HG03342 (cell line): ENCODE measurements at regions not wholly inside any gene's neighbourhood (a gene's known extent, or its start where the extent isn't known, plus 50 kb on each side); places are given as distances from the start of the nearest gene placed in this dataset.

Source experiments
- ATAC-seq: cut with Tn5 transposase; IDR thresholded peaks from one replicate; pipeline ENCODE4 v1.9.1; 2021; ENCODE audit warnings: mild to moderate bottlenecking, moderate library complexity; ENCODE audit not compliant: unreplicated experiment

DNA sequence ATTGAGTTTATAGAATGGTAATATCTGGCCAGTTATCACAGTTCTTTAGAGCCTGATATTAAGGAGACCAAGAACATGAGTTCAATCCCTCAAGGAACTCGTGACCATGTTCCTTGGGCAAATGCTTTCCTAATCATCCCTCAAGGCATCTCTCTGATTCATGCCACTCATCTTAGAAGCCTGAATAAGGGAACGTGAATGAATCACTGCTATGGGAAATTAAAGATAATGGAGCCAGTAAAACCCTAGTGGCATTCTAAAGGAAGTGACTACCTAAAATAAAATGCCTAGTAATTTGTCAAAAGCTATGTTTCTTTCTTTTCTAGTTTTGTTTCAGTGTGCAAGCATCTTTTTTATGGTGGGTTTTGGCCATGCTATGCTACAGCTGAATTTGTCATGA, 1161.3 kb downstream of the C4orf33 start:
- ATAC-seq = no peak

DNA sequence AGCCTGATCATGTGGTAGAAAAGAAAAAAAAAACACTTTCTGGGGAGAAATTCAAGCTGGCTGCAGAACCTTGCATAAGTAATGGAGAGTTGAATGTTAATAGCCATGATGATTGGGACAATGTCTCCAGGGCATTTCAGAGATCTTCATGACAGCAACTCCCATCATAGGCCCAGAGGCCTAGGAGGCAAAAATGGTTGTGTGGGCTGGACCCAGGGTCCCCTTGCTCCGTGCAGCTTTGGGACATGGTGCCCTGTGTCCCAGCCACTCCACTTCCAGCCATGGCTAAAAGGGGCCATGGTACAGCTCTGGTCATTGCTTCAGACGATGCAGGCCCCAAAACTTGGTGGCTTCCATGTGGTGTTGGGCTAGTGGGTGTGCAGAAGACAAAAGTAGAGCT, 1170.9 kb downstream of the C4orf33 start:
- ATAC-seq = no peak

DNA sequence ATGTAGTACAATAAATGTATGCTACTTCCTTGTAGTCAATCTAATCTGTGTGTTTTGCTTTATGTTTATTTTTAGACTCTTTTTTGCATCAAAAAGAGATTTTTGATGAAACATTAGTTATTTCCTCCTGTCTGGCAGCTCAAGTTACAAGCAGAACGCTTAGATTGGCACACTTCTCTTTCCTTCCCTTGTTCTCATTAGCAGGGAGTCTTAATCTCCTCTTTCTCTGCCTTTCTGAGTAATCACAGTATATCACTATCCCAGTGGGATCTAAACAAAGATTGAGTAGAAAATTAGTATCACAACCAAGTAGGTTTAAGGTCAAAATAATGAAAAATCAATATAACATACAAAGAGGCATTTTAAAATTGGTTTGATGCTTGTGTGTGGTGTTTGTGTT, 1192.6 kb downstream of the C4orf33 start:
- no peak for ATAC-seq

DNA sequence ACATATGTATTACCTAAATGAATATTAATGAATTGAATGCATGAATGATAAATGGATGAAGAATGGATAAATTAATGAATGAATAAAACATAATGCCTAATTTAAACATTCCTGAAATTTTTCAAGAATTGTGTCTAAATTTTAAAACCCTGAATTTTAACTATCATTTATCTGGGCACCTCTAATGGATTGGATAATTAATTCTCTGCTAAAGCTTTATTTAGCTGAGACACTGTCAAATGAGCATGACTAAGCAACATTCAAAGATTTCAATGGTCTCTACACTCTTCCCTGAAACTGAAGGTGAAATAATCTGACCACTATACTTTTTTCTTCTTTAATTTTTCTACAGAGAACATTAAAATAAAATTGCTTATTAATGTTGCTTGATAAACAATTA, 1197.7 kb downstream of the C4orf33 start:
- no peak for ATAC-seq

DNA sequence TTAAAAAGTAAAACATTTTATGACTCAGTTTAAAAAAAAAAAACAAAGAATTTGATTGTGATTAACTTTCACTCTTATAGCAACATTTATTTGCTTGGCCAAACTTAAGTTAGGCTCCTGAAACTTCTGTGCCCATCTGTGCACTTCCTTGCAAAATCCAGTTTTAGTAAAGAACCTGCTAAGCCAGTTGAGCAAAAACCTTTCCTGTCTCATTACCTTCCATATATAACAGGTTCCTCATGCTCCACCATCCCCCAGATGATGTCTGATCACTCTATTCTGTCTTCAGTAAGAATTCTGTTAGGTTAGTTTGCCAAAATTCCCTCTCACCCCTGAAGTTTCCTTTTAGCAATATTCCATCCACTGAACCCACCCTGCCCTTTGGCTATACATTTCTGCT, 1200.5 kb downstream of the C4orf33 start:
- no peak for ATAC-seq

DNA sequence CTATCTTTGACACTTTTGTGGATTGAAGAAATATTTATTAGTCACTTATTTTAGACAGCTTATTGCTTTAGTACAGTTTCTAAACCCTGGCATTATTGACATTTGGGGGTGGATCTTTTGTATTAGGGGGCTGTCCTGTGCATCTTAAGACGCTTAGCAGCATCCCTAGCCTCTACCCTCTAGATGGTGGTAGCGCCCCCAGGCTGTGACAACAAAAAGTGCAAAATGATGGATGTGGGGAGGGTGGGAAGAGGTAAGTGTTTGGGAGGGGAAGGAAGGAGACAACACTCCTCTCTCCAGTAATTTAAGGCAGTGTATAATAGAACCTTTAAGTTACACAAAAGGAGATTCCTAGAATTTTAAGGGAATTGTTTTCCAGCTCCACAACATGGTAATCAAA, 1210.6 kb downstream of the C4orf33 start:
- no peak for ATAC-seq

DNA sequence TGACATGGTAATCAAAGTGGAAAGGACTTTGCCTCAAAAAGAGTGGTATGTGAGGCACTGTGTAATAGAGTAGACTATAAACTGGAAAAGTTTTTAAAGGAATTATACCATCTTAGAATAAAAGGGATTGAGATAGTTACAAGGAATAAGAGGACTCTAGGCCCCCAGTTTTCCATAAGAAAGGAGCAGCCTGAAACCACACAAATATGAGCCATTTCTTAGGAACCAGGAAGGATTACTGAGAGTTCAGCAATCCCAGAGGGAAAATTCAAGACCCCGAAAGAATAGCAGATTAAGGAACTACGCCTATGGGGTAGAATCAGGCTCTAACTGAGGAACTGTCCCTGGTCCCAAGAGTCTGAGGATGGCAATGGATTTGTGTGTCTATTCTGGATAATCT, 1213.3 kb downstream of the C4orf33 start:
- no peak for ATAC-seq

DNA sequence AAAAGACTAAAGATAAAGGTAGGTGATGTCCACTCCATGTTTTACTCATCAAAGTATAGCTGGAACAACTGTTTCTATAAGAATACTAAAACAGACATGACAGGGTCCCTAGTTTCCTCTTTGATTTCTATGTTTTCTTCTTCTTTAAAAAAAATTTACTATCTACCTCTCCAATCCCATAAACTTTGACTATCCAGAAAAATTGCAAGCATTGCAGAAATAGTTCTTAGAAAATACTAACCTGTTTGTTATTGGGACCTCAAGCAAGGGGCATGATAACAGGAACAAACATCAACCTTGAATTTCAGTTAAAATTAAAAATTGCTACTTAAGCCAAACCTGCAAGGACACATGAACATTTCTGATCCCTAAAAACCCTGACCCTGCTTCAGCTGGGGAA, 1226.5 kb downstream of the C4orf33 start:
- ATAC-seq = no peak

DNA sequence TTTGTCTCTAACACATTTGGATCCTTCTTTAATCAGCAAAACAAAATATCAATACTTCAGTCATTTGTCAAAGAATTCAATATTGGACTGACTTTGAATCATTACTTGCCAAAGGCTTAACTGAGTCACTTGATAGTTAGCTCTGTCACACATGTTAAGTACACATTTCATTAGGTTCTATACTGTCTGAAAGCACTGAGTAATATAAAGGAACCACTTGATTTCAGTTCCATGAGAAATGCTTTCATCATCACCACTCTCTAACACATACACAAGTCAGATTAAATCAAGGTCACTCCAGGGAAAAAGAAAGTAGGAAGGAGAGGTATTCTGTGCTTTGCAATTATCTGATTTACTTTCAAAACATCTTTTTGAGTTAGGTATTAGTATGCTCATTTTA, 1233.1 kb downstream of the C4orf33 start:
- no peak for ATAC-seq

DNA sequence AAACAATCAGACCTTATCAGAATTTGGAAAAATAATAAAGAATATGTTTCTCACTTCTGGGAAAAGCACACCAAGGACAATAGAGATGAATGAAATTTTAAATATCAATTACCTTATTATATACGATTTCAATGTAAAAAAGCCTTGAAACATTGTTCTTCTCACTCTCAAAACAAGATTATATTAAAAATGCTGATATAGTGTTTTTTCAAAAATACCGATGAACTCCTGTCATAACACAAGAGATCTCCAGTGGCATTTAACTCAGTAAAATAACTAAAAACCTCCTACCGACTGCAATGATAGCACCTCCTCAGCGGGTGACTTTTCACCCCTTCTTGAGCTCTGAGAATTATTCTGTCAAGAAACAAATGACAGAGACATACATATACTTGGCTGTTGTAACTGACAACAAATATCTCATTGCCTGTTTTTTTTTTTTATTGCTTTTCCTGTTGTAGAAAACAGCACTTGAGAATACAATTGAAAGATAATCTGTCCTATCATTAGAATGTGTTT, 1237.3 kb downstream of the C4orf33 start:
- no peak for ATAC-seq

DNA sequence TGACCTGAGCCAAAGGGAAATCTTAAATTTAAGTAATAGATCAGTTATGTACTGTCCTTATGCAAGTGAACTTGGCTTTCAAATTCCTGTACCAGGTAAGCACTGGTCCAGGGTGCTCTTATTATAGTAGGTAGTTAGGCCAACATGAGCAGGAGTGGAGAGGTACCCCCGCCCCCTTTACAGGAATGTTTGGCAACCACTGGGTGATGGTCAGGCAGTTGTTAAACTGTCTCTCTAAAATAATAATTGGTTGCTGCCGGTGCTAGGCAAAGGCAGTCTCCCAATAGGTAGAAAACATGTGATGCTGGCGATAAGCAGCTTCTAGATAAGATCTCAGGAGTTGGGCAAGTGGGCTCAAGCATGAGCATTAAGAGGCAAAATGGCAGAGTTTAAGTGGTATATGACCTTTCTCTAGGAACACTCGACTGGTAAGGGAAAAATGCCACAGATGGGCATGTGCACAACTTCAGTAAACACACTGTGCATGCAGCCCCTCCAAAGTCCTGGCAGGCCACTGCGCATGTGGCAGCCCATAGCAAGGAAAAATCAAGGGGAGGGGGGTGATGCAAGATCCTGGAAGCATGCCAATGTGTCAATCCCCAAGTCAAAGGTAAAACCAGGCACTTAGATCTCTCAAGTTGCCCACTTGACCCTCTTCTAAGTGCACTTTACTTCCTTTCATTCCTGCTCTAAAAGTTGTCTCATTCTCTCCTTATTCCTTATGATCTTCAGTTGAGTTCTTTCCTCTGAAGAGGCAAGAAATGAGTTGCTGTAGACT, 1239.7 kb downstream of the C4orf33 start:
- no peak for ATAC-seq

DNA sequence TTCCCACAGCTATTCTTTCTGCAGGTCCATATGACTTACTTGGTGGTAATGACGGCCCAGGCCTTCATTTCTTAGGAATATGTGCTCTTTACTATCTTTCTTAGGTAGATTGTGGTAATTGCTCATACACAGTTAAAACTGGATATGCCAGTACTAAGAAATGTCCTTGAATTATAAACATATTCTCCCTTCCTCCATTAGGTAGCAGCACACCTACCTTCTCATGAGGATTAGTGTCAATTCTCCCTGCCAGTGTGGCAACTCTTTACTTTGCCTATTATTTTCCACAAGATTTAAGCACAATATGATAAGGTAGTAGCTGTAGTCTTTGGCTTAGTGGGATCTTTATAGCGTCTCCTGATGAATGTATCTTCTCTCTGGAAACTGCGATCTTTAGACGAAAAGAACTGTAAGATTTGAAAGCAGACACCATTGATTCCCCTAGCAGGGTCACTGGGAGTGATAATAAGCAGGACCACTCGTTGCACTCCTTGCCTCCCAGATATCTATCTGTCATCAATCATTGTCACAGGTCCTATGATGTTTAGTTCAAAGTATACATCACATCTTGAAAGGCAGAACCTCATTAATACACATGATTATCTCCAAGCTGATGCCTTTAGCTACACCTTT, 1240.7 kb downstream of the C4orf33 start:
- peak; percentile 94 for ATAC-seq

DNA sequence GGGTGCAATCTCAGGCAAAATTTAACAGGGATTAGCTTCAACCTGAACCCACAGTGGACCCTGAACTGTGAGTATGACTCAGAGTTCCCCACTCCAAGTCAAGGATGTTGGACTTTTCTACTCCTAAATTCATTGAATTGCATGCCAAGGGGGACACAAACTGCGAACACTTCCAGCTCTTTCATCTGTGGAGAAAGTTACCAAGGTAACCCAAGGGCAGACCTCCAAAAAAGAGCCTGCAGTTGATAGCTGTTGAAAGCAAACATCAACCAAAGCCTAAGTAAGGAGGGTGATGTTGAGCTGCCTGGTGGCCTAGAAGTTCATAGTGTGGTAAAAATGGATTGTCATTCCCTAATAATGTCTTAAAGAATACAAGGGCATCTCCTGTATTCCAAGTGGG, 1242.9 kb downstream of the C4orf33 start:
- no peak for ATAC-seq

DNA sequence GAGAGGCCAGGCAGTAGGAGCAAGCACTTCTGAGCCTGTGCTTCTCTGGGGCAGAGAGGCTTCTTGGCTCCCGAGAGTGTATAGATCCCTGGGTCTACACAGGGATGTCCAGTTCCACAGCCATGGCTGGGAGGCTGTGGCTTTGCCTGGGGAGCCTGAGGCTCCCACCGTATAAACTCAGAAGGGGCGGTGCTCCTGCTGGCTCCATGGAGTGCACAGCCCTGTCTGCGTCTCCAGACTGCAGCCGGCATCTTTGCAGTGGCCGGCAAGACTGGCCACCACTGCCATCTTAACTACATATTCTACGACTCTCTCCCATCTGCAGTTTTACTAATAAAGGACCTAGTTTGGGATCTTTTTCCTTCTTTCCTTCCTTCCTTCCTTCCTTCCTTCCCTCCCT, 1253.8 kb downstream of the C4orf33 start:
- no peak for ATAC-seq

DNA sequence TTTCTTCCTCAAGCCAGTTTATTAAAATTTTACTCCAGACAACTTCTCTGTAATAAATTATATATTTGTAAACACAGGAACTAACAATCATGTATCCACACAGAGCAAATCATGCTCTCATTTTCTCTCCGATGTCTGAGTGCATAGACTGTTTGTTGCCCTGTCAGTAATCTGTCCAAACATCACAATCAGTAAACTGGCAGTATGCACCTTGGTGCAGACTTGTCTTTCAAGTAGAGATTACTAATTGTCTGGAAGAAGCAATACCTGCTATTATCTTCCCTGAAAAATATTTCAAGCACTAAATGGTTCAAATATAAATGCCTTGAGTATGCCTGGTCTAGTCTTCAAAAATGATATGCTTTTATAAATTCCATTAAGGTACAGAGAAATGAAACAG, 1260.9 kb downstream of the C4orf33 start:
- ATAC-seq = no peak

DNA sequence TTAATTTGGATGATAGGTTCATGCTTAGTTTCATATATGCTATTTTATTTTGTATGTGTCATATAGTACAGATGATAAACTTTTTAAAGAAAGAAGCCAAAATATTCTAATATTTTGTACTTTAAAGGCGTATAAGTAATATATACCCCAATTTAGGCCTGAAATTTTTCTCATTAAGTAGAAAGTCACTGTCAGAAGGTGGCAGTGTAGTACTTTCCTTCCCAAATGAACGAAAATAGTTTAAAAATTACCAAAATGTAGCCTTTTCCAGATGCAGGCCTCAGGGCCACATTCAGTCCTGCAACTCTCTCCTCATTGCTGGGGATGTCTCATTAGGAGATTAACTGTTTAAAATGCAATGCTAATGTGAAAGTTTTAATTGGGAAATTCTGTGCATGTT, 1263.6 kb downstream of the C4orf33 start:
- no peak for ATAC-seq

DNA sequence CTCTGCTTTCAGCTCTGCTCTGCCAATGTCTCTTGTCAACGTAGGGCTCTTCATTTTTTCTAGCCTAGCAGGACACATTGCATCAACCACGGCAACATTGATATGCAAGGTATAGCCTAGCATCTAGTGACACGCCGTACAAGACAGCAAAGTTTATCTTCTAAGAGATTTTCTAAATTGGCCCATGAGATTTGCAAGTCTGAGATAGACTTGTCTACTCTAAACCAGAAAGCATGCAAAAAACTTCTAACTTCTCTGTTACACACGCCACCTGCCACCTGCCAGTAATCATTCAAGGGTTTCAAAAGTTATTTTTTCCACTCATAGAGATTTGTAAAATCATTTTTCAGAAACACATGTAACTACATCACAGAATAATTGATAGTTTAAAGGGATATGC, 1265.7 kb downstream of the C4orf33 start:
- ATAC-seq = no peak

DNA sequence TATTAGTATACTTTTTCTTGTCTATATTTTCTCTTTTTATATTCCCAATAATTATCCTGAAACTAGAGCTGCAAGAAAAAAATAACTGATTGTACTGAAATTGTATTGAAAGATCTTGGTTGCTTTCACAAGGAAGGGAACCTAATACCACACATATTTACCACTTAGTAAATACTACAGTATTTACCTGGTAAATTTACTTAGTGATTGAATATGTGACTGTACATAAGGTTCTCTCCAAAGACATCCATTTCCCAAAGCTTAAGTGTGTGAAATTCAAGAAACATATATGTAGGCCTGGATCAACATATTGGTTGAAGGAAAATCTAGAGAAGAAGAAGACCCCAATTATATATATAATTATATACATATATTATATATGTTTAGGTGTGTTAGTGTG, 1272.7 kb downstream of the C4orf33 start:
- ATAC-seq = no peak

DNA sequence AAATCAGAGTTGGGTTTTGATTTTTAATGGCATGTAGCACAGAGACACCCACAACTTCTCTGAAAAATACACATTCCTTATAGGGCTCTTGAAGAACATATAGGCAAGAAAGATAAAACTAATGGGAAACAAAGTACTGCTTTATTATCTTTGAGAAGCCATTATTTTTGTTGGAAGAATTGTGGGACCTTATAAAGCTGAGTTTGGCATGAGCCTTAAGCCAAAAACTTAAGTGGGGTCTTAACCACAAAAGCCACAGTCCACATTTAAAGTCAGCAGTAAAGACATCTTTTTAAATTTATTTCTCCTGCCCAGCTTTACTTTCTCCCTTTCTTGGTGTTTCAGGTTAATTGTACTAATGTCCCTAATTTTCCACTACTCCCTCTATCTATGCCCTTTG, 1297.3 kb downstream of the C4orf33 start:
- no peak for ATAC-seq

DNA sequence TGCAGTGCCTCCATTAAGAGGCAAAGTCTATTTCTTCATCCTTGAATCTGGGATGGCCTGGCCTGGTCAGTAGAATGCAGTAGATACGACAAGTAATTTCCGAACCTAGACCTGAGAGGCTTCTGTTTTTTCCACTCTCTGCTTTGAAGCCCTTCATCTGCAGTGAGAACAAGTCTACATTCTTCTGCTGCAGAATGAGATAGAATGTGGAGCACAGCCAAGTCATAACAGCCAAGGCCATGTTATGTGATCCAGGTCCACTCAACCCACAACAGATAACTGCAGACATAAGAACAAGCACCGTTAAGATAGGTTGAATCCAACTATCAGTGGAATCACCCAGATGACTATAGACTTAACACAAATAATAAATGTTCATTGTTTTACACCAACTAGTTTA, 1297.7 kb downstream of the C4orf33 start:
- ATAC-seq = no peak

DNA sequence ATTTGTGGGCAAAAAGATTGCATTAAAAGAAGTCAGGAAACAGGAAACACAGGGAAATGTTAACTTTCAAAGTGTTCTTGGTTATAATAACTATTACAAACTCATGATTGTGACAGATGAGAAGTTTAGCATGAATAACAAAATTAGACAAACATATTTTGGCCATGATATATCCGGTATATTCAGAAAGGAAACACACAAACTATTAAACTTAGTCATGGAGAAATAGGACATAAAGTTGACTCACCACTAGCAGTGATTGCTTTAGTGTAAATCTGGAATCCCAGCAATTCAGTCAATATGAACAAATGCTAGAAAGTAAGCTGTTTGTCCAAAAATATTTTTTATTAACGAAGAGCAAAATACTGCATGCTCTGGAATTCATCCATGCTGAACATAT, 1299.9 kb downstream of the C4orf33 start:
- no peak for ATAC-seq

DNA sequence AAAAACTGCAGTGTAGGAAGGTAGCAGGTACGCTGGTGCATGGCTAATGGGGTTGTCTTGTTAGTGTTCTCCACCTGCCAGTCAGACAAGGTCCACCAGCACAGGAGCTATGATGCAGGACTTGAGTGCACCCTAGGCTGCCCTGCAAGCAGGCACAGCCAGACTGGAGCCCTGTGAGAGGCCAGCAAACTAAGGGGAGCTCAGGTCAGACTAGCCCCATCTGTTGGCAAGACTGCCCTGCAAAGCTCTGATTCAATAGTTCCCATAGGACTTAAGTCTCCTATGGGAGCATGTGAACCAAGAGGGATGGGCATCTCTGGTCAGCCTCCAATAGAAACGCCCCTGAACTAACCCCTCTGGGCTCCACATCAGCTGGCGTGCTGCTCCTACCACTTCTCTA, 1307.3 kb downstream of the C4orf33 start:
- no peak for ATAC-seq

DNA sequence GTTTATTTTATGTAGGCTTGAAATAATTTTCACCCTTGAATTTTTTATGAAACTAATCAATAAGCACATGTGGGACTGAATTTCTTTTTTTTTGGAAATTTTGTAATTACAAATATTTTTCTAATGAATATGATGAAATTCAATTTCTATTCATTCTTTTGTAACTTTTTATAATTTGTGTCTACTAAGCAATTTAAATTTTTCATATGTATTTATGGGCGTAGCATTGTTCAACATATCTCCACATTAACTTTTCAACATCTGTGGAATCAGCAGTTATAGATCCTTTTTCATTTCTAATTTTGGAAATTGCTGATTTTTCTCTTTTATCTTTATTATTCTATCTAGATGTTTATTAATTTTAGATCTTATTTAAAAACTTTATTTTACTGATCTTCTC, 1320.3 kb downstream of the C4orf33 start:
- no peak for ATAC-seq
